HFFc6 (cell line): ENCODE measurements at regions not wholly inside any gene's neighbourhood (a gene's known extent, or its start where the extent isn't known, plus 50 kb on each side); places are given as distances from the start of the nearest gene placed in this dataset.

Source experiments
- DNase-seq: peaks from one replicate; pipeline ENCODE4 v3.0.0-alpha.2; 2018
- H3K27ac Mint-ChIP-seq: 2 replicates; pipeline ENCODE4 v1.8.0; 2020; ENCODE audit warnings: mild to moderate bottlenecking, mixed read lengths
- H3K27me3 Mint-ChIP-seq: 2 replicates; pipeline ENCODE4 v1.8.0; 2021; ENCODE audit warnings: mild to moderate bottlenecking, moderate library complexity, mixed read lengths; ENCODE audit not compliant: insufficient read depth
- H3K36me3 Mint-ChIP-seq: 2 replicates; pipeline ENCODE4 v1.8.0; 2021; ENCODE audit warnings: low read depth, mixed read lengths
- H3K4me1 Mint-ChIP-seq: 2 replicates; pipeline ENCODE4 v1.8.0; 2020; ENCODE audit warnings: low read depth, mixed read lengths
- H3K4me3 Mint-ChIP-seq: 2 replicates; pipeline ENCODE4 v1.8.0; 2020; ENCODE audit warnings: mild to moderate bottlenecking, moderate library complexity, mixed read lengths
- H3K9me3 Mint-ChIP-seq: 2 replicates; pipeline ENCODE4 v1.8.0; 2020; ENCODE audit warnings: mild to moderate bottlenecking, mixed read lengths
- CTCF ChIP-seq: fragments of 200-600 bp; sonication (generic); IDR thresholded peaks from 2 replicates; pipeline ENCODE4 v1.5.0; 2021; ENCODE audit warnings: antibody characterized with exemption, mild to moderate bottlenecking

DNA sequence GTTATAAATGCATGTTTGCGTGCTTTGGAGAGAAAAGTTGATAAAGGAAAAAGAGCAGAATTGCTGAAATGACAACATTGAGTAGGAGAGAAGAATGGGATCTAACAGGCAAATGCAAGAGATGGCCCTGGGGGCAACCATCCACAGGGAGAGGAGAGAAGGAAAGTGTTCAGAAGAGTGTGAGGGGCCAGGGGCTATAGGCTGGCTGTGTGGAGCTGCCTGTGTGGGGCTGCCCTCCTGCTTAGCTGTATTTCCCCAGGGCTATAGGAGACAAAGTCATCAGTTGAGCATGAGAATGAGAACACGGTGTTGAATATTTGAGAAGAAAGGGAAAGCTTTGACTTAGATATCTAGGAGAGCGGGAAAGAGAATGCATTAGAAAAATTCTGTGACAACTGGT lies 572.0 kb downstream of the SOX11 start:
- Mint-ChIP-seq H3K27me3 (no peaks in the 10 kb centered on the region), H3K27ac (no peak overlapping the region), H3K4me3 (no peak overlapping the region), H3K36me3 (no peaks in the 10 kb centered on the region), H3K4me1 (no peaks in the 10 kb centered on the region), H3K9me3 (peaks cover 28% of the 10 kb centered on the region)
- no peak for DNase-seq
- no peak for TF ChIP-seq CTCF

DNA sequence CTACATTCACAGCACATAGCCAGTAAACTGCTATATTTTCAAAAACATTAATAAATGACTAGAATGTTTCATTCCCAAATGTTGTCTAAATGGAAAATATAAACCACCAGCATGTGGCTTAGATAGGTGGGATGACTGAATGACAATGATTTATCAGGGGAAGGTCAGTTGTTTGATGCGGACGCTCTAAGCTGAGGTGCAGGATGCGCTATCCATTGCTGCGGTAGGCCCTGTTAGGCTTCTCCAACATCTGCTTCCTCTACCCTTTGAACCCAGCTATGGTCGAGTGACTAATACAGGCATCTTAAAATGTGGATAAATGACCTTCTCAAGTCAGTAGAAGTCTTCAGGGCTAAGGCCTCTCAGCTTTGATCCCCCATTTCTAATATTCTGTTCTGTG lies 584.2 kb downstream of the CMPK2 start:
- Mint-ChIP-seq H3K4me3 (no peak overlapping the region), H3K27me3 (no peaks in the 10 kb centered on the region), H3K4me1 (no peaks in the 10 kb centered on the region), H3K27ac (no peak overlapping the region), H3K9me3 (peaks cover 29% of the 10 kb centered on the region), H3K36me3 (no peaks in the 10 kb centered on the region)
- TF ChIP-seq CTCF = no peak
- no peak for DNase-seq

GRCh38 chr2:6283259-6283658 lies 582.4 kb downstream of the CMPK2 start:
- H3K9me3 Mint-ChIP-seq = peaks cover 23% of the 10 kb centered on the region
- no peak overlapping the region for H3K4me3 Mint-ChIP-seq
- no peak for DNase-seq
- no peaks in the 10 kb centered on the region for H3K36me3 Mint-ChIP-seq
- no peaks in the 10 kb centered on the region for H3K27me3 Mint-ChIP-seq
- no peak for TF ChIP-seq CTCF
- no peak overlapping the region for H3K27ac Mint-ChIP-seq
- no peaks in the 10 kb centered on the region for H3K4me1 Mint-ChIP-seq

DNA sequence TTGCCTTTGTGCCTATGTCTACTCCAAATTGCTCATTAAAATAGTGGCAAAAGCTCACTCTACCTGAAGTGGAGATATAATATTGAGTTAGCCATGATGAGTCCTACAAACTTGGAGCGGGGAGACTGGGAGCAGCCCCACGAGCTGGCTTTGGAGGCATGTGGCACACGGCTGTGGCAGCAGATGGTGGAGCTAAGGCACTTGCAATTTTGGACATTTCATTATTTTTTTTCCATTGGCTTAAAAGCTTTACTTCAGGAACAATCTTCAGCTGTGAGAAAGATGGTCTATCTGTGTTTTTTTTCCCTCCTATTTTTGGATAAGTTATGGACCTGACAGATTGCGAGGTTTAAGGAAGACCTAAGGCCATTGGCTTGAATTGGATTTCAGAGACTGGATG lies 578.3 kb downstream of the CMPK2 start:
- H3K9me3 Mint-ChIP-seq = peaks cover 27% of the 10 kb centered on the region

GRCh38 chr2:6288791-6289190 lies 576.9 kb downstream of the CMPK2 start:
- Mint-ChIP-seq H3K4me3 (no peak overlapping the region), H3K27me3 (no peaks in the 10 kb centered on the region; the same call in 1 of the 2 replicates), H3K9me3 (peaks cover 39% of the 10 kb centered on the region), H3K36me3 (no peaks in the 10 kb centered on the region), H3K27ac (no peak overlapping the region), H3K4me1 (no peaks in the 10 kb centered on the region)
- no peak for TF ChIP-seq CTCF
- no peak for DNase-seq

More for the DNA sequence above, 578.3 kb downstream of the CMPK2 start:
- no peak for DNase-seq
- Mint-ChIP-seq H3K27ac (no peak overlapping the region), H3K27me3 (no peaks in the 10 kb centered on the region; the same call in 1 of the 2 replicates), H3K36me3 (no peaks in the 10 kb centered on the region), H3K4me1 (no peaks in the 10 kb centered on the region), H3K4me3 (no peak overlapping the region)
- TF ChIP-seq CTCF = no peak
